T-helper 2 cell (primary cell): ENCODE measurements at regions not wholly inside any gene's neighbourhood (a gene's known extent, or its start where the extent isn't known, plus 50 kb on each side); places are given as distances from the start of the nearest gene placed in this dataset.

Source experiments
- DNase-seq, 5 experiments: peaks; one replicate each; pipeline versions ENCODE4 v3.0.0 to v3.0.0-alpha.2; 2012 to 2022

DNA sequence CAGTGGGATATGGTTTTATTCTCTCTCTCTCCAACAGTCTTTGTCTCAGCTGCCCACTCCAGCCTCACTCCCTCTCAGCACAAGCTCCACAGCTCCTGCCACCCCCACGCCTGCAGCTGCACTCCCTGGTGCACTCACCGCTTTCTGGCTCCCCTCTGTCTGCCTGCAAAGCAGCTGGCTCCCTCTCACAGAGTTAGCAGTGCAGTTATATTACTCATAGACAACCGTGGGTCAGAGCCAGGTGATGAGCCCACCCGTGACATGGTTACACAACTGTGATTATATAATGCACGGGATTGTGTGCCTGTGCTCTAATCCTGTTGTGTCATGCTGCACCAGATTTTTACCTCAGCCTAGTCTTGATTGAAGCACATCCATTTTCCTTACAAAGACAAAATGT, 276.9 kb upstream of the CHAC2 start:
- DNase-seq: no peak

DNA sequence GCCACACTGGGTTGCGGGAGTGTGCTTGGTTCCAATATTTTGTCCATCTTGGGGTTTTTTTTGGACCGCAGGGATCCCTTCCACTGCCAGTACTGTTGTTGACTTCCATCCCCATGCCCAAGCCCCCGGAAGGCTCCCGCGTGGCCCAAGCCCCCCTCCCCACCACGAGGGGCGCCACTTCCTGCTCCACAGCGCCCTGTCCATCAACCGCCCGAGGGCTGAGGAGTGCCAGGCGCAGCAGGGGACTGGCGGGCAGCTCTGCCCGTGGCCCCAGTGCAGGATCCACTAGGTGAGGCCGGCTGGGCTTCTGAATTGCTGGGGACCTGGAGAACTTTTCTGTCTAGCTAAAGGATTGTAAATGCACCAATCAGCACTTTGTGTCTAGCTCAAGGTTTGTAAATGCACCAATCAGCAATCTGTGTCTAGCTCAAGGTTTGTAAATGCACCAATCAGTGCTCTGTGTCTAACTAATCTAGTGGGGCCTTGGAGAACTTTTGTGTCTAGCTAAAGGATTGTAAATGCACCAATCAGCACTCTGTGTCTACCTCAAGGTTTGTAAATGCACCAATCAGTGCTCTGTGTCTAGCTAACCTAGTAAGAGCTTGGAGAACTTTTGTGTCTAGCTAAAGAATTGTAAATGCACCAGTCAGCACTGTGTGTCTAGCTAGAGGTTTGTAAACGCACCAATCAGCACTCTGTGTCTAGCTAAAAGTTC, 281.3 kb upstream of the CHAC2 start:
- DNase-seq: peak in 1 of 5 experiments; percentile 0

DNA sequence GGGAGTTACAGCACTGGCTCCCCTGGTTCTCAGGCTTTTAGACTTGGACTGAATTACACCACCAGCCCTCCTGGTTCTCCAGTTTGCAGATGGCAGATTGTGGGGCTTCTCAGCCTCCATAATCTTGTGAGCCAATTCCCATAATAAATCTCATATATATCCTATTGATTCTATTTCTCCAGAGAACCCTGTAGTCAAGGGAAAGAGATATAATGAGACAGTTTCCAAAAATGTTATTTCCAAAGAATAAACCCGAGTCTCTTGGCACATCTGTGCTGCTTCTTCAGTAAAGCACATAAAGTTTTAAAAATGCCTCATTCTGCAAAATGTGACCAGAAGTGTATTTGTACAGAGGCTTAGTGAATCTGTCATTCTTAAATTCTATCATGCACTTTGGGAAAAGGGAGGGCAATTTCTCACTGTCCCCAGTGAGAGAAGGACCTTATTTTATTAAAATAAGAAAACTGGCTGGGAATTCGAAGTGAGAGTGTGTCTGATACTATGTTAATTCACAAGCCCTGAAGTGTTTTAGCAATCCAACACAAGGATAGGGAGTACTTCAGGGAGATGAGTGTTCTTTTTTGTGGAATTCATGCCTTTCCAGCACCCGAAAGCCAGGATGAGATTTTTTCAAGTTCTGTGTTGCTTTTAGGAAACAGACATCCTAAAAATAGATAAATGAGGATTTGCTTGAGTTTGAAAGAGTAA, 282.4 kb upstream of the CHAC2 start:
- no peak for DNase-seq

DNA sequence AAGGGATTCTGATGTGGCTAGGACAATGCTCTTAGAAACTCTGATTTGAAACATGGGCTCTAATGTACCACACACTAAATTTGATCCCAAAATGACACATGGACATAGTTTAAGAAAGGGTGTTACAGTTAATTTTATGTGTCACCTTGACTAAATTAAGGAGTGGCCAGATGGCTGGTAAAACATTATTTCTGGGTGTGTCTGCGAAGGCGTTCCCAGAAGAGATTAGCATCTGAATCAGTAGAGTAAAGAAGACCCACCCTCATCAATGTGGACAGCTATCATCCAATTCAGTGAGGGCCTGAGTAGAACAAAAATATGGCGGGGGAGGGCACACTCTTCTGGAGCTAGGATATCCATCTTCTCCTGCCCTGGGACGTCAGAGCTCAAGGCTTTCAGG, 283.1 kb upstream of the CHAC2 start:
- no peak for DNase-seq

DNA sequence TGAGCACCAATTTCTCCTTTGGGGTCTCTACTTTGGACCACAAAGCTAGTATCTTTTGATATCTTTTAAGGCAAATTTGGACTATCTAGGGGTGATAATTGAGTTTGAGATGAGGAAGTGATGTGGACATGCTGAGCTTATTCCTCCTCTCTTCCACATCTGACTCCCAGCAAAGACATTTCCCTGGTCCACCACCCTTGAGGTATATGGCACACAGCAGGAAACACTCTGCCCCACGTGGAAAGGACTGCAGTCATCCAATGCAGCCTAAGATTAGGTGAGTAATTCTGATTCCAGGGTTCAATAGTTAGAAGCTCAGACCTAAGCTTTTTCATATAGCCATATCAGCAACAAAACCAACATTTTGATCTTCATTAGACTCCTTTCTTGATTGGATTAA, 290.1 kb upstream of the CHAC2 start:
- no peak for DNase-seq

DNA sequence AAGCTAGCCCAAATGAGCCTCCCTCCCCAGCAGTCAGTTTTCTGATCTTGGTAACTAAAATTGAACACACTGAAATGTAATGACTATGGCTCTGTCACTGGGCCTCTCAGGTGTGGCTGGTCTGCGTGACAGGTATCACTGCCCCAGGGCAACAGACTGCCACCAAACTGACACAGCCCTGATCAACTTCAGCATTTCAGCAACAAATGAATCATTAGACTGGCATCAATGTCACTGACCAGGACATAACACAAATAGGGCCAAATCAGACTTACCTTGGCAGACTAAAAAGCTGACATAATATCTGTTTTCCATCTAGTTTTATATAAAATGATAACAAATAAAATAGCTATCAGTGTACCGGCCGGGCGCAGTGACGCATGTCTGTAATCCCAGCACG, 290.8 kb upstream of the CHAC2 start:
- no peak for DNase-seq

DNA sequence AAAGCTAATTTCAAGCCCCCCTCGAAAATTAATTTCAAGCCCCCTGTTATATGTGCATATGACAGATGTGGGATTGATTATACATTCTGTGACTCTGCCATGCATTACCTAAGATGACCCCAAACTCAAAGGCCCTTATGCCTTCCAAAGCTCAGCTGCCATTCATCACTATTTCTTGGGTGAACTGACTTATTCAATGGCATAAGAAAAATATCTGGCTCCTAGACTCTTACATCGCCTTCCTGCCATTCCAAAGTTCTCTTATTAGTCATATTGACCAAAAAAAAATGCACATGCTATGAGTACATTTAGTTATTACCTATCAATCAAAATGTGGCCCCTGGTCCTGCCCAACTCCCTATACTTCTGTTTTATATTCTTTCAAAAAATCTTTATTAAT, 291.8 kb upstream of the CHAC2 start:
- DNase-seq: no peak

DNA sequence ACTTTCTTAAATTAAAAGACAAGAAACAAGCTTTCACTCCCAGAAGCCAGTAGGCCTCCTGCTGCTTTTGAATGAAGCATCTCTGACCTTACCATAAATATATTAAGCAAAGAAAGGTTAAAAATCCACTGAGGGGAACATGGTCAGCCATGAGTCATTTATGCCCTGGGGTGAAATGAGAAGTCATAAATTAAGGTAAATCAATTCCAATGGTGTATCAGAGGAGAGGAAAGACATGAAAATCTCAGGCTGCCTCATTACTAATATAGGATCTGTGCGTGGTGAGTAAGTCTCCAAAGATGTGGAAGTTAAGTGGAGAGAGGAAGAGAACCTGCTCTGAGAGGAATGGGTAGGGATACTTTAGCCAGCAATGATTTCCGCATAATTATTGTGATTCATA, 292.3 kb upstream of the CHAC2 start:
- DNase-seq: no peak

DNA sequence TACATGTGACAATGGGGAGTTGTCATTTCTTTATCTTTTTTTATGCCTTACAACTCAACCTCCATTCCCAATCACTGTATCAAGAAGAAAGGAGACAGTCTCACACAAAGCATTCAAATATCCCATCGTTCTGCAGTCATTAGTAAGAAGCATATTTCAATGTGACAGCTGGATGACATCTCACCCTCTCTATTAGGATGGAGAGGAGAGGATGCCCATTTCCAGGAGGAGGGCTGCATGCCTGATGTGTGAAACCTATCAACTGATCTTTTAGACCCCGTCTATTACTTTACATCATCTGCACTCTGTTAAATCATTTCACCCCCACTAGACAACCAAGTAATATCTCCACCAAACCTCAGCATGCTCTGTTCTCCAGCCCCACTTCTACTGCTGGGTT, 292.7 kb upstream of the CHAC2 start:
- DNase-seq: no peak

DNA sequence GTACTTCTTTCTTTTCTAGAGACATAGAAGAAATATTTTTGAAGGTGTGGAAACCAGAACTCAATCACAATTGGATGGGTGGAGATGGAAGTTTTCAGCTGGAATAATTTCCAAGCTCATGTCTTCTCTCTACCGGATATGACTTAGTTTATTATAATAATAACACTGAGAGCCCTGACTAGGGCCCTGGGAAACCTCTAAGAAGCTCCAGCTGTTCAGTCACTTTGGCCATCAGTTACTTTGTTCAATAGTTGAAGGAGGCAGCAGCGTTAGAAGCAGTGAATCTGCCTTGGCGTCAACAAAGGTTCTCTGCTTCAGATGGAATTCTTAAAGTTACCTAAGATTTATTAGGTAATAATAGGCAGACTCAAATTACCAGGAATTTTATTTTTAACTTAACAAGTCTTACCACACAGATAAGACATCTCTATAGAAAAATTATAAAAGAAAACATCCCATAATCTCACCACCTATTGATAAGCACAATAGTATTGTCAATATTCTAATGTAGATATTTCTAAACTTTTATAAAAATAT, 293.8 kb upstream of the CHAC2 start:
- no peak for DNase-seq

DNA sequence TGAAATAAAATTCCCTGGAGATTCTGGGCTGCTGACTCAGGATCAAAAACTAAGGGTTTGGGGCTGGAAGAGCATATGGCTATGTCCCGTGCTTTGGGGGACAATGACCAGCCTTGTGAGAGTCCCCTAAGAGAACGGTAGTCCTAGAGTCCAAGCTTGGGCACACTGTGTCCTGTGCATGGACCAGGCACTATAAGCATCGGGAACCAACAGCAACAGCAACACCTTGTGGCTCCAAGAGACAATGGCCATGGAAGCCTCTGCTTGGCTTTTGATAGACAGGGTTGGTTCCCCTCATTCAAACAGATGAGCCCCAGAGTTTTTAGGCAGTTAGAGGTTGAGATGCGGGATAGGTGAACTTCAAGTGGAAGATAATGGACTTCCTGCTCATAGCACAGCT, 294.4 kb upstream of the CHAC2 start:
- no peak for DNase-seq

DNA sequence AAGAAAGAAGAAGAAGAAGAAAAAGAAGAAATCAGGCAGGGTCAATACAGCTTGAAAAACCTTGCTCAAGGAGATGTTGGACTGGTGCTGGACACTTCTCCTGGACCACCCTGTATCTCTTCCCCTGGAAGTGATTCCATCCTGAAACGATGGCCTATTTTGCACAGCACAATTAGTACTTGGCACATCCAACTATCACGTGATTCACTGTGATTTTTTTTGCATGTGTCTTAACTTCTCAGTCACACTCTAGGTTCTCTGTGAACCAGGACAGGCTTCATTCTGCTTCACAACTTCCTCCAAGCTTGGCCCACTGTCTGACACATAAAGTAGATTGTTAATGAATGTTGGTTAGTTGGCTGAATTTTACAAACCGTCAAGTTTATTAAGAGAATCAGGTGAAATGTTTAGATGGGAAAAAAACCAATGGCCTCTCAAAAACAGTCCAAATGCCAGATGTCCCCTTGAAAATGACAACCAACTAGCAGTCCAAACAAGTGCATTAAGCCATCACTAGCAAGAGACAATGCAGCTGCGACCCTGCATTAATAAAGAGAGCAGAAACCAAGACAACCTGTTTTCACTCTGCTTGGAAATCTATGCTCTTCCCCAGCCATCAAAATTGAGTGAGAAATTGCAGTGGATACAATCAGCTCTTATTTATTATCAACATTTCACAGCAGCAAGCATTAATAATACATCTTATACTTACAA, 300.0 kb upstream of the CHAC2 start:
- DNase-seq: no peak

DNA sequence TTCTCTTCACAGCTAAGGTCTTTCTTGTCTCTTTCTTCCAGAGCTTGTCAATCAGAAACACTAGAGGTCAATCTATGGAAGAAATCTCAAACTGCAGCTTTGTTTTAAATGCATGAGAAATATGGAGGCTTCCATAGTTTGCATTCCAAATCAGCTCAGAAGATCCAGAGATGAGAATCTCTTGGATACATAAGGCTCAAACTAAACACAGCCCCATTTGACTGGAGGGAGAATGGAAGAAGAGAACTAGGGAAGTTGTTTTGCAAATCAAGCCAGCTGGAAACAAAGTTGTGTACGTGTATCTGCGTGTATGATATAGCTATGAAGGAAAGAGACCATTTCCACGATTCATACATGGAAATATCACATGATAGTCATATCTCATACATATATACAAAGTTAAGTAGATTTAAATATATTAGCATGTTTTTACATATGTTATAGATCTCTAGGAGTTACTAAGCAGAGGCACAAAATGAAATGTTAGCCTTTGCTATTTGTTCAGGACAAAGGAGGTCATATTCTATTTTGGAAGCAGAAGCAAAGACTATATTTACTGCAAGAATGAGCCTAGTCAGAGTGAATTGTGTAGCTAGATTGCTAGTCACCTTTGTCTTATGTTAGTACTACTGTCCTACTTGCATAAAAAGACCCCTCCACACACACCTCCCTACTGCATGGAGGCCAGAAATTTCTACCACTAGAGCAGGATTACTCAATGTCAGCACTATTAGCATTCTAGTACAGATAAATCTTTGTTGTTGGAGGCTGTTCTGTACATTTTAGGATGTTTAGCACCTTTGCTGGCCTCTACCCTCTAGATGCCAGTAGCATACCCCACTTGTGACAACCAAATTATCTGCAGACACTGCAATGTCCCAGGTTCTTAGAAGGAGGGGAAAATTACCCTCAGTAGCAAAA, 303.5 kb upstream of the CHAC2 start:
- no peak for DNase-seq

DNA sequence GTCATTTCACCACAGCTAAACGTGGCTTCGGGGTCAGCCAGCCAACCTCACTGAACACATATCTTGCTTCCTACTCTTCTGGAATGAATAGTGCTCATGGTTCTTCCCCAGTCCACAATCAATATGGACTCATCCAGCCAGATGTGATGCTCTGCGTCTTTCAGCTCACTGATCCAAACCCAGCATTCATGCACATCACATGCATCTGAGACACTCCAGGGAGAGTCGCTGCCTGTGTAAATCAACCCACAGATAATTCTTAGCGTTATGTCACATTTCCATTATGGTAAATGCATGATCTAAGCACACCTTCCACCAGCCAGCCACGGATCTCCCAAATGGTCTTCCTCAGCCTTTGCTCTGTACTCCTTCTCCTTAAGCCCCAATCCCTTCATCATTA, 306.7 kb upstream of the CHAC2 start:
- no peak for DNase-seq

DNA sequence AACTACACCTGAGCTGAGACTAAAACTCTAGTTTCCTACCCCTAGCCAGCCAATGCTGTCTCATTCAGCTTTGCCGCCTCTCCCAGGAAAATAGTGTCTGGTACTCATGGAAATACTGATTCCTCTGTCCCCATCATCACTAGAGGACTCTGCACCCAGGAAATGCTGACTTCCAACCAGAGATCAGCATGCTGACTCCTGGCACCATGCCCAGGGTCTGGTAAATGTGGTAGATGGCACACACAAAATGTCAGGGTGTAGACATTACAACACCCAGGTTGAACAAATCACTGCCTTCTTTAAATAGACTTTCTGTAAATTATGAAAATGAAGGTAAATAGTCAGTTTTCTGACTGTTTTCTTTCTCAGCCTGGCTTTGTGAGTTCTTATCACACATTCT, 307.3 kb upstream of the CHAC2 start:
- DNase-seq: peak in 1 of 5 experiments; percentile 22

DNA sequence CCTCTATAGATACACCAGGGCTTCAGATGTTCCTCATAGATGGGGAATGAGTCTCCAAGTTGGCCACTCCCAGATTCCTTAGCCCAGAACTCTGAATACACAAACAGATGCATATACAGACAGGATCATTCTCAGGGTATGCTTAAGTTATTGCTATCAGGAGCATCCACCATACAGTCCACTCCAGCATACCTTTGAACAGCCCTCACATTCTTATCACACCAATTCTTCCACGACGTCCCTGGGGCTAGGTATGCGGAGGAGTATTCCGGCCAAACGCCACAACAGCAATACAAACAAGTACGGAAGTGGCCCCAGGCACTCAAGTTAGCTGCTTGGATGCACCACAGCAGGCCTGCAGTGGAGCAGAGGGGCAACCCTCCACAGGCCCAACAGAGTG, 312.5 kb upstream of the CHAC2 start:
- no peak for DNase-seq

DNA sequence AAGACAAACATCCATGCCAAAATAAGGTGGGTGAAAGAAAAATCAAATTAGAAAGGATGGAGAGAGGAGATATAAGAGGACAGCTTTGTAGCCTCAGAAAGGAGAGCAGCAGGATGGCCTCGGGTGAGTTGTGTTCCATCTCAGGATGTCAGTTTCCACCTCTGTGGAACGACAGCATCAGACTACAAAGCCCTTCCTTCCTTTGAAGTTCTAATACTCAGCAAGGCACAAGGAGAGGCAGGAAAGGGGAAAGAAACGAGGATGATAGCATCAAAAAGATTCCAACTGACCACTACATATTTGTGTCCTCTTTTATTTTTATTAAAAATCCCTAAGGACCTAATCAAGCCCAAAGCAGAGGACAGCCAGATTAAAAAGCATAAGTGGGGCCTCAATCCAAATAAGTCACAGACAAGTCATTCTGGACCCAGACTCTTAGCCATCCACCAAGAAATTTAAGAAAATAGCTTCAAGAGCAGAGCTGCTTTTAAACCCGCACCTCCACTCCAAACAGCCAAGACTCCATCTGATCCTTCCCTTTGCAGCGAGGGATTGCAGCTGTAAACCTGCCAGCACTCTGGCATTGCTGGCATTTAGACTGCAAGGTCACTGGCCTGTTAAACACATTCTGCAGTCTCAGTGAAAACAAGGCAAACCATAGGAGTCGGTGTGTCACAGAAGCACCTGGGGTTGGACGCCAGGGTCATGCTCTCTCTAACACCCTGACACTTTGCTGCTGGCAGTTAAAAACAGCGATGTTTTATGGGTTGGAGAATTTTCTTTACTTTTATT, 314.5 kb upstream of the CHAC2 start:
- no peak for DNase-seq

DNA sequence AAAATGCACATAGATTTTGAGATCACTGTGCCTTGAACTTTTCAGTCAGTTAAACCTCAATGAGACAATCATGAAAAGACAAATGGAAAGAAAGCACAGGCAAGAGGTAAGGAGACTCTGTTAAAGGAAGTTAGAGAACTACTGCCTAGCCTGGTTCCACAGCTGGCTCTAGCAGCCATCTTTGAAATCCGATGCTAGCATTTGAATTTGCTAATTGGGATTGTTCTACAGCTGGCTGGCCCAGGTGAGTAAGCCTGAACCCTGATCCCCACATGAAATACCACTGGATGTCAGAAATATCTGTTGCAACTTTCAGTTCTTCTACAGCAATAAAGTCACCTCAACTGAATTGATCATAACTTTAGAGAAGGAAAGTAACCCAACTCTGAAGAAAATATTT, 315.2 kb upstream of the CHAC2 start:
- DNase-seq: no peak

DNA sequence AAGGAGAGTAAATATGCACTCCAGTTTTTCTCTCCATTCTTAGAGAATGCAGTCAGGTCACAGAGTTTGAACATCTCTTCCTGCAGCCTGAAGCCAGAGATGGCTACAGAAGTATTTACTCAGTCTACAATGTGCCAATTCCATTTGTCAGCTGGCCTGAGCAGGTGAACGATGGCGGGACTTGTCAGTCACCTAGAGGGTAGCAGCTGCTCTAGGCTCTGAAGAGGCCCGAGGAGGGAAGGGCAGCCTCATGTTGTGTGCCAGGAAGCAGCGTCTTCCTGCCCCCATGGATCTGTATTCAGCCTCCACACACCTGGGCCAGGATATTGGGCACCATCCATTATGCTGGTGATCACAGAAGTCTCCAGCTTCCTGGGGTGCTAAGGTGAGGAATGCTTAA, 316.7 kb upstream of the CHAC2 start:
- no peak for DNase-seq

DNA sequence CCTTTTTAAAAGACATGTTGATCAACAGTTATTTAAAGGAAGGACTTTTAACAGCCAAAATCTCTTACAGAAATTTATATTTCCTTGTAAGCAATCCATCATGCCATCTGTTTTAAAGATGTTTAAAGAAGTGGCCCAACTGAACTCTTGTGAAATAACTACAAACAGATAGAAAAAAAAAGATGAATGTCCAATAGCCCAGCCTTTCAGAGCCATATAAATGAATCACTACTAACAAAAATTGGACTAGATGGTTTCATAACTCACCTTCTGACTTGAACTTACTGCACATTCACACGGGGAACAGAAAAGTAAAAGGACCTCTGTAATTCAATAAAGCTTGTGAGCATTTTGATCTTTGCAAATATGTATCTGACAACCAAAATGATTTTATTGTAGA, 319.0 kb upstream of the CHAC2 start:
- DNase-seq: no peak

DNA sequence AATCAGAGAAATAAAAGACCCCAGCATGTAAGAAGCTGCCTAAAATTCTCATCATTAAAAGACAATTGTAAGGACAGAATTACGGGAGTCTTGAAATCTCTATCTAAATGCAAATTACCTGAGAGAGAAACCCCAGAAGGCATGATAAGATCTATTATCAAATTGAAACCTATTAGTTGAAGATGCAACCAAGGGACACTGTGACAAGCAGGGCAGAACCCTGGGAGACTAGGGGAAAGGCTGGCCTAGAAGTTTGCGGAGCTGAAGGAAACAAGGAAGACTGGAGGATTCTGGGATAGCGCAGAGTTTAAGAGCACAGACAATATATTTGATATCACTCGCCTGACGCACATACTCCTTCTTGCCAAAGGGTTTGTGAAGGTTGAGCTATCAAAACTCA, 319.5 kb upstream of the CHAC2 start:
- DNase-seq: no peak
